Mammary epithelial cell (primary cell): ENCODE measurements at regions not wholly inside any gene's neighbourhood (a gene's known extent, or its start where the extent isn't known, plus 50 kb on each side); places are given as distances from the start of the nearest gene placed in this dataset.

Source experiments
- CTCF ChIP-seq, 2 donors: IDR thresholded peaks in 1 of 2; conservative IDR thresholded peaks in 1 of 2; 2 replicates each; pipeline ENCODE4 v1.5.1; 2011 to 2012; ENCODE audit warnings: inconsistent platforms in 2 of 2, low read length in 2 of 2, mild to moderate bottlenecking in 2 of 2, control low read depth in 1 of 2, low read depth in 1 of 2; ENCODE audit not compliant: insufficient read depth in 1 of 2; ENCODE audit errors: extremely low read depth in 1 of 2
- EZH2 ChIP-seq: IDR thresholded peaks from 2 replicates; pipeline ENCODE4 v1.6.1; 2012; ENCODE audit warnings: low read length, inconsistent platforms, borderline replicate concordance

- TF ChIP-seq EZH2, result no peak
- TF ChIP-seq CTCF (conservative IDR thresholded peaks at IDR 0.05 in 1 of 2, IDR thresholded peaks at IDR 0.05 in 1 of 2; ENCODE audit: extremely low read depth in 1 of 2, insufficient read depth in 1 of 2, low read depth in 1 of 2, low read length in 2 of 2), result no peak
Measured at GRCh38 chr13:31537052-31537451, 202.3 kb upstream of the RXFP2 start.
